ENCODE measurements at regions not wholly inside any gene's neighbourhood (a gene's known extent, or its start where the extent isn't known, plus 50 kb on each side); places are given as distances from the start of the nearest gene placed in this dataset.
A peak's percentile ranks its signal among the peaks of the same experiment; 100 is the strongest.
"Not testable (repeated sequence)": the region's sequence is repeated elsewhere in the genome, so short reads cannot be mapped to it uniquely, and the experiment has no call there.

DNA sequence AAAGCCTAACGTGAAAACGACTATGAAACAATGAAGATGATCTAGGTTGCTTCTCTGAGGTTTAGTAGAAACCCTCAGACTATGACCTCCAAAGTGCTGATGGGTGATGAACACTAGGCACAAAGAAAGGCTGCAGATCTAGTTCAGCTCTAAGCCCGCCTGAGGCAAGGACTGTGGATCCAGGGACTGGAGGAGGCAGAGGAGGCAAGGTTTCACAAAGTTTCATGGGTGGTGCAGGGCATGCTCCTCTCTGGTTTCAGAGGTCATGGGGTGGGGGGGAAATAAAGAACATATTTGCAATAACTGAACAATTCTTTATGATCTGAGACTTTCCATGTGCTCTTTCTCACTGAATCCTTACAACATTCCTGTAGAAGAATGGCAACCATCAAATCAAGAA lies 679.2 kb downstream of the NTRK3 start:
- no peak for DNase-seq

DNA sequence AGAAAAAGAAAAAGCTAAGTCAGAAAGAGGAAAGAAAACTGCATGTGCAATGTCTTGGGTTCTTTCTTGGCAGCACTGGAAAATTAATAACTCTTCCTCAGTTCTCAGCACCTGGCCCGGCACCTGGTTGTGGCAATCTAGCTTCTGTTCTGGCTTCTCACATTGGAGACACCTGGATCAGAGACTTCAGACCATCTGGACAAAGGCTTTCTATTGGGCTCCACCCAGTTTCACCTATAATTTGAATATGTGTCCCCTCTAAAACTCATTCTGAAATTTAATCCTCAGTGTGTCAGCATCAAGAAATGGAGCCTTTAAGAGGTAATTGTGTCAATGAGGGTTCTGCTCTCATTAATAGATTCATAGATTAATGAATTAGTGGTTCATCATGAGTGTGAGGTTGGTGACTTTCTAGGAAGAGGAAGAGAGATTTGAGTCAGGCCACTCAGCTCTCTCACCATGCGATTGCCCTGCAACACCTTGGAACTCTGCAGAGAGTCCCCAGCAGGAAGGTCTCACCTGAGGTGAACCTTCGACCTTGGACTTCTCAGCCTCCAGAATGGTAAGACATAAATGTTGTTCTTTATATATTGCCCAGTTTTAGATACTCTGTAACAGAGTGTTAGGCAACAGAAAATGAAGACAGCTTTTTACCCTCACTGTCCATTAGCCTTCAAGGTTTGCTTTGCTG lies 679.9 kb downstream of the NTRK3 start:
- DNase-seq, result no peak

DNA sequence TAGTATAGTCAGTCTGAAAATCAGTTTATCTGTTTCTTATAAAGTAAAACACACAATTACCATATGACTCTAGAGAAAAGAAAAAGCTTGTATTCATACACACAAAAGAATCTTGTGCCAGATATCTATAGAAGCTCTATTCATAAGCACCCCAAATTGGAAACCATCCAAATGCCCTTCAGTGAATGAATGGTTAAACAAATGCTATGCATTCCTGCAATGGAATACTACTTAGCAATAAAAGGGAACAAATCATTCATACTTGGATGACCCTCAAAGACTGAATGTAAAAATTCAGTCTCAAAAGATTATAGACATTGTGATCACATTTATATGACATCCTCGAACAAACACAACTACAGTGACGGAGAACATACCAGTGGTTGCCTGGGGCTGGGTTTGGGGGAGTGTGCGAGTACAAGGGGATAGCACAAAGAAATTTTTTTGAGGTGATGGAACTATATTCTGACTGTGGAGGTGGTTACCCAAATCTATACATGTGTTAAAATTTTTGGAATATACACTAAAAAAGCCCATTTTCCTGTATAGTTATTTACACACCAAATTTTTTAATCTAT lies 680.6 kb downstream of the NTRK3 start:
- no peak for DNase-seq

DNA sequence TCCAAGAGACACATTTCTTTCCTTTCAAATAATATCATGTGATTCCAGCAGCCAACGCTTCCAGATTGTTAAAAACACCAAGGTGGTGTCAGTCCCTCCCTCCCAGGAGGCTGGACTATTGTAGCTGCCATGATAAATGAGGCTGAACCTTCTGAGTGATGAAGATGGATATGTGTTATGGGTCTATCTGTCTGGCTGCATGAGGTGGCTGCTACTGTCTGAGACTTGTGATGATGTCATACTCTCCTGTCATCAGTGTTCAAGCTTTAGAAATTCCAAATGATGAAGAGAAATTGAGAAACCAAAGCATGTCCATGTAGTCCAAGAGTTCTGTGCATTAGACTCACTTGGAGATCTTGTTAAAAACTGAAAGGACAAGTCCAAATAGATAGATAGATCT lies 683.0 kb downstream of the NTRK3 start:
- DNase-seq, result no peak

DNA sequence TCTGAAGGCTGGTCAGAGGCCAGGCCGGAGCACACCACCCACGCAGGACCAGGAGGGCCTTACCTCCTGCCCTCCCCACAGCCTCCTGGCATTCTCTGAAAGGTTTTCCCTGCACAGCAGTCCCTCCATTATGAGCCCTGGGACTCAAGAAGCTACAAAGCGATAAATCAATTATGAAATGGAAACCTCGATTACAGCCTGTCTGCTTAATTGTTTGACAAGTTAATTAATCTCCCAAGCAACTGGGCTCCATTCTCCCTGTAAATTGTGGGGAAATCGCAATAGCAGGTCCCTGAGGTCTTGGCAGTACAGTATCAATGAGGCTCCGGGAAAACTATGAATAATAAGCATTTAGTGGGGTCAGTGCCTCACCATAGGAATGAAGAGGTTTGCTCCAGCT lies 683.5 kb downstream of the NTRK3 start:
- no peak for DNase-seq

DNA sequence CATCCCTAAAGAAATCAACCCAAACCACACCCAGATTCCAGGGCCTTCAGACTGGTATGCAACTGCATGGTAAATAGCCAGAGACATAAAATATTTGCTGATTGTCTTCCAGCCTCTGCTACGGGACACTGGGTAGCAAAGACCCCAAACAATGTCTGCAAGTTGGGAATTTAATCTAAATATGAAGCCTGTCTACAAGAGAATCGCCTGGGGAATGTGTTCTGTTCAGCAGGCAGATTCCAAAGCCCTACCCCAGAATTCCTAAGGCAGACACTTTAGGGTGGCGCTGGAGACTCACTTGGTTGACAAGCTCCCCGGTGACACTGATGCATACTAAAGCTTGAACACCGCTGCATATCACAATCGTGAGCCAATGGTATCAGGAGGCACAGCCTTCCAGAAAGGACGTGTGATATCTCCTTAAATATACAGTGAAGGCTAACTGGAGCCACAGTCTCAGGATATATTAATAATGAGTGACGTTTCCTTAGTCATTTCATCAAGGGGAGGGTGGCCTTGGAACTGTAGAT lies 684.1 kb downstream of the NTRK3 start:
- no peak for DNase-seq

DNA sequence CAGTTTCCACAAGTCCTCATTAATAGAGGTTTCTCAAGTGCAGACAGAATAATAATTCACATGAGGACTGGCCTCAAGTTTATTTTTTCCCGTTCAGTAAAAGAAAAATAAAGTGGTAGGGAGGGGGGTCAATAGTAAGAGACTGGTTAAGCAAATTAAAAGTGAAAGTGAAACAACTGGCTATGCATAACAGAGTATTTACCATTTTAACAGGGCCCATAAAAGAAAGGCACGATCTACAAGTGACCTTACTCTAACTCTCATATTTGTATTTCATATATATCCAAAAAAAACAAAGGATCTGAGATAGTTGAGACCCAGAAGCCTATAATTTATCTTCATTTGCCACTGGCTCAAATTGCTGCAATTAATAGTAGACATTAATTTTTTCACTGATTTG lies 686.3 kb downstream of the NTRK3 start:
- peak; percentile 28 for DNase-seq

DNA sequence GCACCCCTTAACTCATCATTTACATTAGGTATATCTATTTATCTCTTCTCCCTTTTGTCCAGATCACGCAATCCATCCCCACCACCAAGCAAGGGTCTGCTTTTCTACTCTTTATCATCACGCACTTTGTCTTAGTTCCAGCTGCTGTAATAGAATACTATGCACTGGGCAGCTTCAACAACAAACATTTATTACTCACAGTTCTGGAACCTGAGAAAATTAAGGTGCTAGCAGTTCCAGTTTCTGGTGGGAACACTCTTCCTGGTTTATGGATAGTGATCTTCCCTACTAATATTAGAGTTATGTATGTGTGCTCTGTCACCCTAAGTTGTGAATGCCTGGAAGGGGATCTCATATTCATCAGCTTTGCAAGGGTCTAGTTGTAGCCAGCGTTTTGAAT lies 687.0 kb downstream of the NTRK3 start:
- DNase-seq, result no peak

DNA sequence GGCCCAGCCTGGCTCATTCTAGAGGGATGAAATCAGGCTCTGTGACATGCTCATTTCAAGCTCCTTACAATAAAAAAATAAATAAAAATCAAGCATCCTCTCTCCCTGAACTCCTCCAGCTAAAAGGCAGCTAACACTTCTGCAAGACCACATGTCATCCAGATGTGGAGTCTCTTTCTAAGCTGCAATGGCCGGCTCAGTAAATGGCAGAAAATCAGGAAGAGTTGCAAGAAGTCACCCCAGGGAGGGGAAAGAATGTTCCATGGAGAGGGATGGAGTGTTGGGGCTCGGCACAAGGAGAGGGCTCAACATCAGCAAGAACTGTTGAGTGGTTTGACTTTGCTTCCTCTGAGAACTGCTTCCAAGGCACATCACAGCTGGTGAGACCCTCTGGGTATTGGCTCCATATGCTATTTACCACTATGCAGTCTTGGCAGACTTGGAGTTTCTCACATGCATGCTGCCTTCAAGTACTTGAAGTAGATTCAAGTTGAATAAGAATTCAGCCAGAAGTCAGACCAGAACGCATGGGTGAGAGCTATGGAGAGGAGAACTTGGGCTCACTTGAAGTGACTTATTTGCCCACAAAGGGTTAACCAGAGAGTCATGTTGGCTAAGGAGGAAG lies 689.0 kb downstream of the NTRK3 start:
- DNase-seq, result no peak

DNA sequence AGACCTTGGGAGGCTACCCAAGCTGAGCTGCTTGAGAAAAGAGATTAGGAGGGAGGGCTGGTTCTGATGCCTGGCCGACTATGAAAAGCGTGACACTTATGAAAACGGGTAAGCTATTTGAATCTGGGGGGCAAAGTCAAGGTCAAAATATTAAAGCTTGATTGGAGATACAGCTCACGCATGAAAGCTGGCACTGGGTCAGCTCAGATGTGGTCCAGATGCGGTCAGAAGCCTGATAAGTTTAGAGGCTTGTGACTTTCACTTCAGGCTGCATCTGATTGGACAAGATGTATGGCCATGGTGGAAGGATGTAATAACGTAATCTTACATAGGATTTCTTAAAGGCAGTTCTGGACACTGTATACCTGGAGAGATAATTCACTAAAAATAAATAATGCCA lies 690.3 kb downstream of the NTRK3 start:
- DNase-seq, result no peak

DNA sequence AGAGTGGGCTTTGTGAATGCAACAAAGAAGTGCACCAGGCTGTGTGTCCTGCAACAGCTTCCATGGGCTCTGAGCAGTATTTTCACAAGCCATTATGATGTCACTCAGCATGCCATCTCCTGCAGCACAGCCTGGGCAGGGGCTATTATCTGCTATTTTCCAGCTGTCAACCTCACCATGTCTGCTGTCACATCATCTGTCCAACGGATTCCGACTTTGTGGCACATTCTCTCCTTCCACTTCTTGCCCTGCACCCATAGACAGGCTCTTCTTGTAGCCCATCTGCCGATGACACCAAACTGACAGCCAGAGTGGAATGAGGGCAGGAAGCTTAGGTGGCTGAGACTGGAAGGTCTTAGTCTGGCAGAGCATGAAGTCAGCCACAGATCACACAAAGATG lies 691.9 kb downstream of the NTRK3 start:
- DNase-seq, result no peak

DNA sequence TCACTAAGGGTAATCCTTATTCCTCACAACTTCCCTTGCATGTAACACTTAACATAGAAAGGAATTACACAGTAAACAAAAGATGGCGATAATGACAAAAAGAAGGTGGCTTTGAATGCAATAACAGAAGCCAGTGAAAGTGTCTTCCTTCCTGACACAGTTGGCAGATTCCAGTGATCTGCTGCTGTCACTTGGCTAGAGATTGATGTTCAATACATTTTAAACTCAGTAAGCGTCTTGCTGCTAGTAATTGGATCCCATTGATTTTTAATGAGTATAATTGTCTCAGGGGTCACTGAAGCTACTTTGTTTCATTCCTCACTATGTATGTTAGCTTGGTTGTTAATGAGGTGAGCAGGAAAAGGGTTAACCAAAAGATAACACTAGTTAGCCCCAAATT lies 692.7 kb downstream of the NTRK3 start:
- no peak for DNase-seq

DNA sequence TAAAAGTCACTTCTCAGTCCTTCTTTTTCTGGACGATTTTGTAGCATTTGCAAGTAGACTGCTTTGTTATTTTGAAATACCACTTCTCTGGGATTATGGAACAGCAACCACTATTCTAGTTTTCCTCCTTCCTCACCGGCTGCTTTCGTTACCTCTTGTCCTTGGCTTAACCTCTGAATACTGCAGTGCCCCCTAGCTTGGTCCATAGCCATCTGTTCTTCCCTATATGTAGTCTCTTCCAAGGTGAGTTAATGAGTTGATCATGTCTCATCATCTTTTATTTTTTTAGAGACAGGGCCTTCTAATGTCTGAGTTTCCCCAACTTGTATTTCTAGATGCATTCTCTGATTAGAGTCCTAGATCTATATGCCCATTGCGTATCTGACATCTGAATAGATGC lies 694.3 kb downstream of the NTRK3 start:
- DNase-seq, result no peak

DNA sequence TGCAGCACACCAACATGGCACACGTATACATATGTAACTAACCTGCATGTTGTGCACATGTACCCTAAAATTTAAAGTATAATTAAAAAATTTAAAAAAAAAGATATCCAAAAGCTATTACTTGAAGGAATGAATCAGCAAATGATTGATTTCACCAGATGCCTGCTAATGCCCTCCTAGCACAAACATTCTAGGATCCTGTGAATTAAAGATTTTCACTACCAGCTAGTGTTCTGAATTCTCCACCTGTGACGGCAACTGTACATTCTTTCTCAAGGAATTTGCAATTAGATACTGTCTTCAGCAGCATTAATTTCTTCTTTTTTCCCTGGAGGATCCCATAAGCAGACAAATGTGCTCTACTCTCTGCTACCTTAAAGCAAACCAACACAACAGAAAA lies 694.9 kb downstream of the NTRK3 start:
- no peak for DNase-seq

DNA sequence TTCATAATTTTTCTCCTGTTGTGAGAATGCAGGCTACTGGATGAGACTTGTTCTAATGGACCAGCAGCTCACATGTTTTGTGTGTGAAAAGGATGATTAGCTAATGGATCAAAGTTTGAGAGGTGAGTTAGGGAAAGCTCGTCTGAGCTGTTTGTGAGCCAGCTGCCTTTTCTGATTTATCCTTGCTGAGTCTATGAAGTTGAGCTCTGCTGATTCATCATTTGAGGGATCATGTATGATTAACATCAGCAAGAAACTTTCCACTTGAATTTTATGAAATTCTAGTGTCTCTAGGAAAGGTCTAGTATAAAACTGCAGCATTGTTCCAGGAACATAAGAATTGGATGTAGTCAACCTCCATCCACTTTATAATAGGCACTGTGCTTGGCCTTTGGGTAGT lies 698.7 kb downstream of the NTRK3 start:
- DNase-seq, result no peak

DNA sequence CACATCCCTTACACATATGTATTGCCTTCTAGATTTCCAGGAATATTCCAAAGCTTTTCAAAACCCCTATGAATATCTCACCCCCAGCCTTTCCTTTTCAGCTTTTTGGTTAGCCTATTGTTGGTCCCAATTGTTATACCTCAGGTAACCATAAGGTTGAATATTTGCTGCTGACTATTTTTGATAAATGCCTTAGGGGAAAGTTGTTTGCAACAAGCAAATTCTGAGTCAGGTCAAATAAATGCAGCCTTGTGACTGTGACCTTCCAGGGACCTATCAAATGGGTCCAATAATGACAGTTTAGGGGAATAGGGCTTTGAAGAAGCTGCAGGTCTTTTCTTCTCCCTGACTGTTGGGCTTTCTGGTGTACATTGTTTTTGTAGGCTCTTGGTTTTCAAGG lies 699.7 kb downstream of the NTRK3 start:
- DNase-seq, result no peak

DNA sequence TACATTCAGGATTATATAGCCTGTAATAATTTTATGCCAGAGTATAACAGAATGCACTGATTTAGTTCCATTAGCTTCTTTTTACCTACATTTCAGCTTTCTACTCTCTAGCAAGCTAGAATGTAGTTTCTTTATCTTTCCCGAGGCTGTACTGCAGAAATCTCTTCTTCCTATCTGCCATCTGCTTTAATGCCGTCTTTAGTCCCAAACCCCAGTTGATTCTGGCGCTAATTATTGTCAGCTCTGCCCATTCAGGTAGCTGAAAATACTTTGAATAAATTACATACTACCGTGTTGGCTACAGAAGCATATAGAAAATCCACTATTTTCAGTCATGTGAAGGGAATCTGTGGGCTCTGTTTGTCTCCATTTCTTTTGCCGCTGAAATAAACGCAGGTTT lies 706.7 kb downstream of the NTRK3 start:
- no peak for DNase-seq

DNA sequence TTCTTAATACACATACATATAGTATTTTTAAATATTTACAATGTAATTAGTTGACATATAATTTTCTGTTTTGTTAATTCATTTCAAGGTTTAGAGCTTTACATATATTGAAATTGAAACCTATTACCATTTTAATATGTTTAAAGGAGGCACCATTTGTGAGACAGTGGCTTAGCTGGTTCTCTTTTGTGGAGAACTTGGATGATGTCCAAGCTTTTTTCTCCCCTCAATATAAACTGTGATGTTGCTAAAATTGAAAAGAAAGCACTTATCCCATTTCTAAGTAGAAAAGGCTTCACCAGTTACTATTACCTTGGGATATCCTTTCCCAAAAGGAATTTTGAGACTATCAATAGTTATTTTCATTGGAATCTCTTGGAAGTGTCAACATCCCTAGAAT lies 707.2 kb downstream of the NTRK3 start:
- no peak for DNase-seq

DNA sequence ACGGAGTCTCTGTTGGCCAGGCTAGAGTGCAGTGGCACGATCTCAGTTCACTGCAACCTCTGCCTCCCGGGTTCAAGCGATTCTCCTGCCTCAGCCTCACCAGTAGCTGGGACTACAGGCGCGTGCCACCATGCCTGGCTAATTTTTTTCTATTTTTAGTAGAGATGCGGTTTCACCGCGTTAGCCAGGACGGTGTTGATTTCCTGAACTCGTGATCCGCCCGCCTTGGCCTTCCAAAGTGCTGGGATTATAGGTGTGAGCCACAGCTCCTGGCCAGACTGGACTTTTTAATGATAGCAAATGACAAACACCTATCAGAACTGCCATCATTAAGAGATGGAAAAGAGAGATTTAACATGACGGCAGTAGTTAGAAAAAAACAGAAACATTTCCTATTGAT lies 707.9 kb downstream of the NTRK3 start:
- DNase-seq, result not testable (repeated sequence)

DNA sequence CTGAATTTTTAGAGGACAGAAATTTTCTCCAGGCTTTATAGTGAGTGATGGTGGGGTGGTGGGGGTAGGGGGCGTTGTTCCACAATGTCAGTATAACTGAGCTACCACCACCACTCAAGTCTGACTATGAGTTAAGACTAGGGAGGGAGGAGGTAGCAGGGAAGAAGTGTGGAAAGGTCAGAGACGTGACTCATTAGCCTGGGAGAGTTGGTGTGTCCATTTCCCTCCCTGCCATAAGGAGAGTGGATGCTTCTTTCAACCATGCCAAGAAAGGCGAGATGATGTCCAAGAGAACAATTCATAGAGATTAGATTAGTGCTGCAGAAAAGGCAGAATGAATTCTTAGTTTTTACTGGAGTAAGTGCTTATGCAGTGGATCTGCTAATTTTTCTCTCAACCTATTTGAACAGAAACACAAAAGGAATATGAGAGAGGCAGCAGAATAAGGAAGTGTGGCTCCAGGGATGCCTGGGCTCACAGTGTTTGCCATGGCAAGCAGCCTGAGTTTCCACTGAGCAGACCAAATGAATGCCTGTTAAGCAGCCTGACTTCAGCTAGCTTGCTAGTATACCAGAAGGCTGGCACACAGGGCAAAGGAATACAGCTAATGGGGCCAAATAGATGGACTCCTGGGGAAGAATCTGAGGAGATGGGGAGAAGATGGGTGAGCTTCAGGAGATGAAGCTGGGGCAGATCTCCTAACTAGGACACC lies 708.9 kb downstream of the NTRK3 start:
- DNase-seq, result no peak

DNA sequence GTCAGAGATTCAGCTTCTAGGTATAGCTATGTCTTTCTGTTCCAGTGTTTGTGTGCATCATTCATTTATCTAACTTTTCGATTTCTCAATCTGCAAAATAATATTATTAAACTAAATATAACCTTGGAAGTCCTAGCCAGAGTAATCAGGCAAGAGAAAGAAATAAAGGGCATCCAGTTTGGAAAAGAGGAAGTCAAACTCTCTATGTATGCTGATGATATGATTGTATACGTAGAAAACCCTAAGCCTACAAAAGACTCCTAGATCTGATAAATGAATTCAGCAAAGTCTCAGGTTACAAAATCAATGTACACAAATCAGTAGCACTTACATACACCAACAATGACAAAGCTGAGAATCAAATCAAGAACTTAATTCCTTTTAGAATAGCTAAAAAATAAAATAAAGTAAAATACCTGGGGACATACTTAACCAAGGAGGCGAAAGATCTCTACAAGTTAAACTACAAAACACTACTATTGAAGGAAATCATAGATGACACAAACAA lies 718.2 kb downstream of the NTRK3 start:
- DNase-seq, result no peak

DNA sequence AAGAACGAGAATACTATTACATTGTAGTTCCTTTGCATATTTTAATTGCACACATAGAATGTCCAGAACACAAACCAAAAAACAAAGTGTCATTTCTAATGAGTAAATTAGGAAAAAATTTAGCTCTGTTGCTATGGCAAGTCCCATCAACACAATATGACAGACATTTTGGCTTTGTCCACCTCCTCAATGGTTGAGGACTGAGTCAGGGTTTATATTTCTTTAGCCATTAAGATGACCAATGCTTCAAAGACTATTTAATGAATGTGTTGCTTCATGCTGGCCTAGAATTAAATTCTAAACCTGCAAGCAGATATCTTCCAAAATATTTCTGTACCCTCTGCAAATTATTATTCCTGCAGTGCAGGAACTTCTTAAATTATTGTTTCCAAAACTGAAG lies 719.2 kb downstream of the NTRK3 start:
- no peak for DNase-seq

DNA sequence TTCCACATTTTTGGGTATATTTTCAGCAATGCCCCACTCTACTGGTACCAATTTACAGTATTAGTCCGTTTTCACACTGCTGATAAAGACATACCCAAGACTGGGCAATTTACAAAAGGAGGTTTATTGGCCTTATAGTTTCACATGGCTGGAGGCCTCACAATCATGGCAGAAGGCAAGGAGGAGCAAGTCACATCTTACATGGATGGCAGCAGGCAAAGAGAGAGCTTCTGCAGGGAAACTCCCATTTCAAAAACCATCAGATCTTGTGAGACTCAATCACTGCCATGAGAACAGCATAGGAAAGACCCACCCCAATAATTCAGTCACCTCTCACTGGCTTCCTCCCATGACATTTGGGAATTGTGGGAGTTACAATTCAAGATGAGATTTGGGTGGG lies 722.9 kb downstream of the NTRK3 start:
- DNase-seq, result not testable (repeated sequence)

All from left kidney (tissue), 1 donor.